H9 (cell line): ENCODE measurements at regions not wholly inside any gene's neighbourhood (a gene's known extent, or its start where the extent isn't known, plus 50 kb on each side); places are given as distances from the start of the nearest gene placed in this dataset.

Experiments used
- DNase-seq: peaks from one replicate; pipeline ENCODE4 v3.0.0-alpha.2; 2017
- H2AFZ ChIP-seq: one replicate; pipeline ENCODE4 v1.6.1; 2013; ENCODE audit warnings: mild to moderate bottlenecking, low read length, control low read depth, moderate library complexity
- H2AK5ac ChIP-seq: 2 replicates; pipeline ENCODE4 v1.6.1; 2013; ENCODE audit warnings: low read length, control low read depth, mixed read lengths; ENCODE audit not compliant: insufficient read length
- H2BK120ac ChIP-seq: one replicate; pipeline ENCODE4 v1.6.1; 2013; ENCODE audit warnings: low read depth, mild to moderate bottlenecking, low read length, control low read depth, inconsistent platforms; ENCODE audit not compliant: poor library complexity, severe bottlenecking
- H2BK12ac ChIP-seq: 2 replicates; pipeline ENCODE4 v1.6.1; 2013; ENCODE audit warnings: low read length, control low read depth, mixed read lengths, low read depth; ENCODE audit not compliant: insufficient read length
- H2BK15ac ChIP-seq: 2 replicates; pipeline ENCODE4 v1.6.1; 2013; ENCODE audit warnings: low read depth, low read length, control low read depth
- H2BK20ac ChIP-seq: one replicate; pipeline ENCODE4 v1.6.1; 2013; ENCODE audit warnings: low read depth, mild to moderate bottlenecking, low read length, control low read depth, inconsistent platforms; ENCODE audit not compliant: poor library complexity, severe bottlenecking
- H2BK5ac ChIP-seq: 2 replicates; pipeline ENCODE4 v1.6.1; 2013; ENCODE audit warnings: low read length, control low read depth, mixed read lengths; ENCODE audit not compliant: insufficient read length
- H3K14ac ChIP-seq: 2 replicates; pipeline ENCODE4 v1.6.1; 2013; ENCODE audit warnings: low read length, control low read depth; ENCODE audit not compliant: insufficient read depth
- H3K18ac ChIP-seq: 2 replicates; pipeline ENCODE4 v1.6.1; 2013; ENCODE audit warnings: low read depth, mild to moderate bottlenecking, mixed read lengths, low read length, control low read depth; ENCODE audit not compliant: insufficient read length
- H3K23ac ChIP-seq: 2 replicates; pipeline ENCODE4 v1.6.1; 2013; ENCODE audit warnings: low read length, control low read depth, mixed read lengths, low read depth; ENCODE audit not compliant: insufficient read length
- H3K23me2 ChIP-seq: 2 replicates; pipeline ENCODE4 v1.6.1; 2013; ENCODE audit warnings: low read depth, mild to moderate bottlenecking, mixed read lengths, low read length, control low read depth; ENCODE audit not compliant: insufficient read length, poor library complexity, severe bottlenecking
- H3K27ac ChIP-seq: 2 replicates; pipeline ENCODE4 v1.5.1; 2013; ENCODE audit warnings: low read length, control low read depth, mixed read lengths, low read depth; ENCODE audit not compliant: insufficient read length
- H3K27me3 ChIP-seq: 2 replicates; pipeline ENCODE4 v1.6.1; 2013; ENCODE audit warnings: low read length, control low read depth, inconsistent platforms; ENCODE audit not compliant: insufficient read depth
- H3K4ac ChIP-seq: 2 replicates; pipeline ENCODE4 v1.6.1; 2013; ENCODE audit warnings: low read depth, mild to moderate bottlenecking, control low read depth, inconsistent platforms, low read length, moderate library complexity
- H3K4me1 ChIP-seq: 2 replicates; pipeline ENCODE4 v1.6.1; 2013; ENCODE audit warnings: low read length, control low read depth, inconsistent platforms; ENCODE audit not compliant: insufficient read depth
- H3K4me2 ChIP-seq: 2 replicates; pipeline ENCODE4 v1.6.1; 2013; ENCODE audit warnings: low read length, control low read depth, mixed read lengths; ENCODE audit not compliant: insufficient read length, insufficient read depth
- H3K56ac ChIP-seq: 2 replicates; pipeline ENCODE4 v1.6.1; 2013; ENCODE audit warnings: low read depth, mild to moderate bottlenecking, mixed read lengths, low read length, control low read depth; ENCODE audit not compliant: insufficient read length
- H3K79me1 ChIP-seq: 2 replicates; pipeline ENCODE4 v1.6.1; 2013; ENCODE audit warnings: low read depth, mild to moderate bottlenecking, moderate library complexity, low read length, control low read depth, inconsistent platforms; ENCODE audit not compliant: insufficient read depth, poor library complexity, severe bottlenecking
- H3K79me2 ChIP-seq: 2 replicates; pipeline ENCODE4 v1.6.1; 2013; ENCODE audit warnings: low read length, control low read depth, inconsistent platforms; ENCODE audit not compliant: insufficient read depth
- H3K9ac ChIP-seq: 2 replicates; pipeline ENCODE4 v1.6.1; 2013; ENCODE audit warnings: low read length, control low read depth, mixed read lengths; ENCODE audit not compliant: insufficient read length; ENCODE audit errors: extremely low read depth
- H3K9me3 ChIP-seq: one replicate; pipeline ENCODE4 v1.6.1; 2013; ENCODE audit warnings: low read depth, low read length, inconsistent platforms; ENCODE audit not compliant: control insufficient read depth
- H3T11ph ChIP-seq: one replicate; pipeline ENCODE4 v1.6.1; 2013; ENCODE audit warnings: mild to moderate bottlenecking, low read length, control low read depth, inconsistent platforms
- H4K20me1 ChIP-seq: one replicate; pipeline ENCODE4 v1.6.1; 2013; ENCODE audit not compliant: control insufficient read depth, insufficient read length, insufficient read depth
- H4K5ac ChIP-seq: 2 replicates; pipeline ENCODE4 v1.6.1; 2013; ENCODE audit warnings: low read depth, mild to moderate bottlenecking, mixed read lengths, low read length, control low read depth; ENCODE audit not compliant: insufficient read length
- H4K8ac ChIP-seq: replicated peaks from 2 replicates; pipeline ENCODE4 v1.6.1; 2013; ENCODE audit warnings: low read length, control low read depth, mixed read lengths, low read depth; ENCODE audit not compliant: insufficient read length
- H4K91ac ChIP-seq: 2 replicates; pipeline ENCODE4 v1.6.1; 2013; ENCODE audit warnings: low read depth, mild to moderate bottlenecking, moderate library complexity, mixed read lengths, low read length, control low read depth; ENCODE audit not compliant: insufficient read length
- H3K27ac Mint-ChIP-seq, 3 experiments: 2 replicates in 2 of 3; 3 replicates in 1 of 3; pipeline ENCODE4 v1.8.0; 2020 to 2021; ENCODE audit warnings: mixed read lengths in 3 of 3, mild to moderate bottlenecking in 1 of 3, moderate library complexity in 1 of 3
- H3K27me3 Mint-ChIP-seq: 2 replicates; pipeline ENCODE4 v1.8.0; 2021; ENCODE audit warnings: low read depth, mild to moderate bottlenecking, moderate library complexity, mixed read lengths
- H3K36me3 Mint-ChIP-seq, 3 experiments: 2 replicates in 2 of 3; 3 replicates in 1 of 3; pipeline ENCODE4 v1.8.0; 2020 to 2021; ENCODE audit warnings: low read depth in 3 of 3, mixed read lengths in 3 of 3; ENCODE audit not compliant: insufficient read depth in 1 of 3
- H3K4me1 Mint-ChIP-seq, 2 experiments: 2 replicates each; pipeline ENCODE4 v1.8.0; 2020; ENCODE audit warnings: mixed read lengths in 2 of 2
- H3K4me3 Mint-ChIP-seq, 2 experiments: 2 replicates in 1 of 2; 3 replicates in 1 of 2; pipeline ENCODE4 v1.8.0; 2020 to 2021; ENCODE audit warnings: mild to moderate bottlenecking in 2 of 2, mixed read lengths in 2 of 2, moderate library complexity in 1 of 2
- H3K9me3 Mint-ChIP-seq, 2 experiments: 2 replicates in 1 of 2; 3 replicates in 1 of 2; pipeline ENCODE4 v1.8.0; 2020; ENCODE audit warnings: mild to moderate bottlenecking in 2 of 2, mixed read lengths in 2 of 2, moderate library complexity in 1 of 2
- CTCF ChIP-seq: fragments of 200-600 bp; sonication (generic); conservative IDR thresholded peaks from 3 replicates; pipeline ENCODE4 v1.8.0; 2021; ENCODE audit warnings: antibody characterized with exemption, mild to moderate bottlenecking
- WGBS: extraction: QIAGEN DNeasy Blood & Tissue Kit; methylation state at CpG from one replicate; pipeline ENCODE4 v1.1.7; 2013; ENCODE audit warnings: missing lambda C conversion rate, low lambda C conversion rate, mixed read lengths; ENCODE audit not compliant: insufficient read length; ENCODE audit errors: extremely low coverage; 5-methylcytosine and 5-hydroxymethylcytosine counted together

- TF ChIP-seq CTCF, result no peak
- WGBS, result no CpG with 5 or more reads among the region's 4 CpGs
- no peak overlapping the region for H2BK12ac ChIP-seq
These were observed 104.2 kb upstream of the SPRED2 start for GRCh38 chr2:65536596-65536995.

More at GRCh38 chr2:65536596-65536995, 104.2 kb upstream of the SPRED2 start:
- no peak overlapping the region for H3K27ac ChIP-seq
- H3T11ph ChIP-seq, result no peak overlapping the region
- DNase-seq, result no peak
- Mint-ChIP-seq H3K9me3 (no peaks in the 10 kb centered on the region), H3K27me3 (peaks cover 32% of the 10 kb centered on the region), H3K4me1 (0 out of 4 replicates have a peak, but pooled peaks cover 0 to 5% of the 10 kb centered on the region in 2 experiments), H3K27ac (no peak overlapping the region), H3K36me3 (no peaks in the 10 kb centered on the region), H3K4me3 (no peak overlapping the region)
- no peaks in the 10 kb centered on the region for H3K79me2 ChIP-seq
- no peaks in the 10 kb centered on the region for H3K79me1 ChIP-seq
- H2BK15ac ChIP-seq, result no peak overlapping the region
- H4K8ac ChIP-seq, result no peak overlapping the region
- H2BK5ac ChIP-seq, result no peak overlapping the region
- no peaks in the 10 kb centered on the region for H3K23me2 ChIP-seq
- no peak overlapping the region for H3K9ac ChIP-seq
- H3K4me1 ChIP-seq, result no peaks in the 10 kb centered on the region
- no peaks in the 10 kb centered on the region for H4K20me1 ChIP-seq
- no peak overlapping the region for H2AK5ac ChIP-seq
- no peak overlapping the region for H2BK20ac ChIP-seq
- H3K9me3 ChIP-seq, result no peaks in the 10 kb centered on the region
- H2BK120ac ChIP-seq, result no peak overlapping the region
- H3K56ac ChIP-seq, result no peak overlapping the region
- H3K18ac ChIP-seq, result no peak overlapping the region
- no peak overlapping the region for H3K4ac ChIP-seq
- H3K4me2 ChIP-seq, result no peak overlapping the region
- no peak overlapping the region for H4K91ac ChIP-seq
- no peaks in the 10 kb centered on the region for H3K27me3 ChIP-seq
- H2AFZ ChIP-seq, result no peak overlapping the region
- H4K5ac ChIP-seq, result no peak overlapping the region
- H3K14ac ChIP-seq, result no peak overlapping the region
- H3K23ac ChIP-seq, result no peak overlapping the region
